GM23248 (cell line): ENCODE measurements at regions not wholly inside any gene's neighbourhood (a gene's known extent, or its start where the extent isn't known, plus 50 kb on each side); places are given as distances from the start of the nearest gene placed in this dataset.

Experiments used
- DNase-seq: peaks from one replicate; pipeline ENCODE4 v3.0.0-alpha.2; 2015
- H2AFZ ChIP-seq: fragments of 200-600 bp; sonication (generic); 2 replicates; pipeline ENCODE4 v1.6.1; 2016; ENCODE audit warnings: antibody characterized with exemption
- H3F3A ChIP-seq: fragments of 200-600 bp; sonication (generic); 2 replicates; pipeline ENCODE4 v1.6.1; 2016; ENCODE audit warnings: mild to moderate bottlenecking, antibody characterized with exemption, mixed run types; ENCODE audit not compliant: insufficient read depth
- H3K27ac ChIP-seq: fragments of 200-600 bp; sonication (generic); 2 replicates; pipeline ENCODE4 v1.5.1; 2016; ENCODE audit warnings: mild to moderate bottlenecking
- H3K27me3 ChIP-seq: fragments of 200-600 bp; sonication (generic); replicated peaks from 2 replicates; pipeline ENCODE4 v1.6.1; 2016; ENCODE audit warnings: mild to moderate bottlenecking; ENCODE audit not compliant: insufficient read depth
- H3K36me3 ChIP-seq: fragments of 200-600 bp; sonication (generic); 2 replicates; pipeline ENCODE4 v1.6.1; 2016; ENCODE audit warnings: low read depth, mild to moderate bottlenecking
- H3K4me1 ChIP-seq: fragments of 200-600 bp; sonication (generic); 2 replicates; pipeline ENCODE4 v1.6.1; 2016; ENCODE audit warnings: mild to moderate bottlenecking; ENCODE audit not compliant: insufficient read depth
- H3K4me2 ChIP-seq: fragments of 200-600 bp; sonication (generic); one replicate; pipeline ENCODE4 v1.6.1; 2016; ENCODE audit warnings: mild to moderate bottlenecking; ENCODE audit not compliant: unreplicated experiment
- H3K4me3 ChIP-seq: fragments of 200-600 bp; sonication (generic); 2 replicates; pipeline ENCODE4 v1.5.1; 2016; ENCODE audit warnings: mild to moderate bottlenecking
- H3K79me2 ChIP-seq: fragments of 200-600 bp; sonication (generic); 2 replicates; pipeline ENCODE4 v1.6.1; 2016; ENCODE audit warnings: mild to moderate bottlenecking; ENCODE audit not compliant: insufficient read depth
- H3K9ac ChIP-seq: fragments of 200-600 bp; sonication (generic); 2 replicates; pipeline ENCODE4 v1.6.1; 2016; ENCODE audit warnings: mild to moderate bottlenecking
- H3K9me2 ChIP-seq: fragments of 200-600 bp; sonication (generic); 2 replicates; pipeline ENCODE4 v1.6.1; 2016; ENCODE audit warnings: mixed run types, mild to moderate bottlenecking, moderate library complexity; ENCODE audit not compliant: insufficient read depth
- H3K9me3 ChIP-seq: fragments of 200-600 bp; sonication (generic); one replicate; pipeline ENCODE4 v1.6.1; 2017; ENCODE audit warnings: low read depth
- H4K20me1 ChIP-seq: fragments of 200-600 bp; sonication (generic); 2 replicates; pipeline ENCODE4 v1.6.0; 2016; ENCODE audit not compliant: insufficient read depth
- EZH2 ChIP-seq: fragments of 200-600 bp; sonication (generic); IDR thresholded peaks from 2 replicates; pipeline ENCODE4 v1.6.1; 2018; ENCODE audit warnings: antibody characterized with exemption, mild to moderate bottlenecking; ENCODE audit not compliant: insufficient read depth, poor library complexity, severe bottlenecking
- EZH2phosphoT487 ChIP-seq: fragments of 200-600 bp; sonication (generic); IDR thresholded peaks from 2 replicates; pipeline ENCODE4 v1.6.1; 2018; ENCODE audit warnings: antibody characterized with exemption, moderate library complexity, mild to moderate bottlenecking, low read depth; ENCODE audit not compliant: insufficient read depth
- WGBS, 2 experiments: methylation state at CpG; one replicate each; pipeline ENCODE4 v1.1.6; 2015 to 2017; ENCODE audit warnings: low lambda C conversion rate in 2 of 2, low coverage in 1 of 2; ENCODE audit errors: missing lambda C conversion rate in 2 of 2; 5-methylcytosine and 5-hydroxymethylcytosine counted together
- in situ Hi-C: fragments of 300-500 bp; cut with MboI; formaldehyde crosslinking; loops from 2 replicates; pipeline ENCODE4 v1.15.0; 2020

- no peaks in the 10 kb centered on the region for H3K36me3 ChIP-seq
- H3F3A ChIP-seq, result no peaks in the 10 kb centered on the region
- no peak overlapping the region for H3K4me3 ChIP-seq
- H3K27ac ChIP-seq, result no peak overlapping the region
- DNase-seq, result no peak
- H3K9ac ChIP-seq, result no peak overlapping the region
- no peaks in the 10 kb centered on the region for H3K9me2 ChIP-seq
- no peak overlapping the region for H2AFZ ChIP-seq
- H3K4me1 ChIP-seq, result no peaks in the 10 kb centered on the region
- H3K4me2 ChIP-seq, result no peak overlapping the region
- no peak for TF ChIP-seq EZH2
- TF ChIP-seq EZH2phosphoT487, result no peak
- no peaks in the 10 kb centered on the region for H3K9me3 ChIP-seq
- H4K20me1 ChIP-seq, result no peaks in the 10 kb centered on the region
- WGBS, 2 experiments, result 82 to 83% methylated on average over 7 of the region's 7 CpGs
- no peaks in the 10 kb centered on the region for H3K79me2 ChIP-seq
- in situ Hi-C loops, result no loop called here
- H3K27me3 ChIP-seq, result no peaks in the 10 kb centered on the region
Measured at GRCh38 chr16:73149334-73149733, 101.4 kb upstream of the ZFHX3 start.

- DNase-seq, result no peak
- no peak overlapping the region for H2AFZ ChIP-seq
- no peaks in the 10 kb centered on the region for H3K27me3 ChIP-seq
- in situ Hi-C loops, result no loop called here
- H3F3A ChIP-seq, result no peaks in the 10 kb centered on the region
- no peak overlapping the region for H3K4me3 ChIP-seq
- H3K4me1 ChIP-seq, result peaks cover 4% of the 10 kb centered on the region; the same call in 1 of the 2 replicates
- WGBS, 2 experiments, result 73 to 76% methylated on average over 3 of the region's 3 CpGs
- no peaks in the 10 kb centered on the region for H3K9me3 ChIP-seq
- no peak overlapping the region for H3K9ac ChIP-seq
- TF ChIP-seq EZH2 (no peak), EZH2phosphoT487 (no peak)
- no peaks in the 10 kb centered on the region for H3K79me2 ChIP-seq
- H3K36me3 ChIP-seq, result no peaks in the 10 kb centered on the region
- no peak overlapping the region for H3K27ac ChIP-seq
- H3K9me2 ChIP-seq, result no peaks in the 10 kb centered on the region
- H3K4me2 ChIP-seq, result no peak overlapping the region
- no peaks in the 10 kb centered on the region for H4K20me1 ChIP-seq
Measured at GRCh38 chr16:73147958-73148357, 100.0 kb upstream of the ZFHX3 start.

- in situ Hi-C loops, result no loop called here
Measured at GRCh38 chr16:73145166-73145880, 97.4 kb upstream of the ZFHX3 start.

DNA sequence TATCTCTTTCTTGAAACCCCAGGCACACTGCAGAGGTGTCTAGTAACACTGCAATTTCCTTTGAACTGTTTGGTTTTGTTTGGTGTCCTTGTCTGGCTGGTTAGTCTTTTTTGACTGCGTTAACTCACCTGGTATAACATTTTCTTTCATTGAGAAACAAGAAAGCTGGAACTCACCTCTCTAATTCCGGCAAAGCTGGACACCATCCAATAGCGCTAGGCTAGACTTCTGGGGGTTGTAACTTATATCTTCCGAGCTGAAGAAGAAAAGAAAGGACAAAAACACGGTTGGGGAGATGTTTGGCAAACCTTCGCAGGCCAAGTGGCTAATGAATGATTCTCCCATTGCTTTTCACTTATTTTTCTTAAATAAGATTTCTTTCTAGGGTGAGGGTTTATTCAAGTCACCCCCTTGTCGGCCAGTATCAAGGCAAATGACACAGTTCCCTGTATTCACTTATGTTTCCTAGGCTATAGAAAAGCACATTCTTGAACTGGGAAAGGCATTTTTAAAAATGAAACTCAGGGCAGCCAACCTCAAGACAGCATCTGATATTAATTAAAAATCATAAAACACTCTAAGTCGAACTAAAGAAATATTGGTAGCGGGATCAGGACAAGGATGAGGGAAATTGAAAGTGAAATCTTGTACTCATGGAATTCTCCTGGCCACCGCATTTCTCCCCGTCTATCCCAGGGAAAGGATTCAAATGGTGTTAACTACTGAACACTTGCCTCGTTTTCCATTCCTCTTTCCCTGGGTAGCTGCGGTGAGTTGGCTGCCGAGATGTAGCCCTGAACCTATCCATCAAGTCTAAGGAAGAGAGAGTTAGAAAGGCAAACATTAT is 95.9 kb upstream of the ZFHX3 start:
- Histone ChIP-seq H3F3A (no peaks in the 10 kb centered on the region), H3K27ac (no peak overlapping the region), H4K20me1 (no peaks in the 10 kb centered on the region), H3K9ac (peak overlapping the region; percentile 39), H3K4me2 (peak overlapping the region; percentile 90), H3K36me3 (no peaks in the 10 kb centered on the region), H3K4me3 (peak overlapping the region; percentile 65), H3K9me3 (no peaks in the 10 kb centered on the region), H3K4me1 (peaks cover 4% of the 10 kb centered on the region; the same call in 1 of the 2 replicates), H3K79me2 (no peaks in the 10 kb centered on the region), H3K9me2 (no peaks in the 10 kb centered on the region; the same call in 1 of the 2 replicates), H3K27me3 (no peaks in the 10 kb centered on the region), H2AFZ (peak overlapping the region; percentile 76)
- in situ Hi-C loops, result no loop called here
- peak; percentile 33 for DNase-seq
- TF ChIP-seq EZH2 (no peak), EZH2phosphoT487 (no peak)
- 17 to 18% methylated on average over 14 of the region's 14 CpGs for WGBS, 2 experiments

More at GRCh38 chr16:73145166-73145880, 97.4 kb upstream of the ZFHX3 start:
- Histone ChIP-seq H3K4me3 (no peak overlapping the region), H4K20me1 (no peaks in the 10 kb centered on the region), H3K4me2 (no peak overlapping the region), H3K79me2 (no peaks in the 10 kb centered on the region), H3K9me2 (no peaks in the 10 kb centered on the region), H3K36me3 (no peaks in the 10 kb centered on the region), H3K9me3 (no peaks in the 10 kb centered on the region), H3K27me3 (no peaks in the 10 kb centered on the region), H3K27ac (no peak overlapping the region), H3K9ac (no peak overlapping the region), H2AFZ (no peak overlapping the region), H3K4me1 (peaks cover 4% of the 10 kb centered on the region; the same call in 1 of the 2 replicates), H3F3A (no peaks in the 10 kb centered on the region)
- TF ChIP-seq EZH2phosphoT487, result no peak
- TF ChIP-seq EZH2, result no peak
- WGBS, 2 experiments, result 87 to 89% methylated on average over 10 of the region's 10 CpGs
- no peak for DNase-seq
